Activated naive CD4-positive, alpha-beta T cell treated with anti-CD3 and anti-CD28 coated beads, Interleukin-2, amount 50 U/mL, for 72 hours (primary cell): ENCODE measurements at regions not wholly inside any gene's neighbourhood (a gene's known extent, or its start where the extent isn't known, plus 50 kb on each side); places are given as distances from the start of the nearest gene placed in this dataset.

Experiments
- ATAC-seq, 2 donors: fragments of 150-1000 bp; cut with Tn5 transposase; 2 replicates each; pipeline ENCODE4 v1.10.0; 2021; ENCODE audit warnings: mild to moderate bottlenecking in 2 of 2, moderate library complexity in 2 of 2
- DNase-seq, 2 donors: peaks; one replicate each; pipeline ENCODE4 v3.0.0; 2021 to 2022; ENCODE audit warnings: low spot score in 2 of 2
- H3K27ac Mint-ChIP-seq, 2 donors: one replicate each; pipeline ENCODE4 v1.8.0; 2022; ENCODE audit warnings: mild to moderate bottlenecking in 2 of 2, mixed read lengths in 2 of 2
- H3K36me3 Mint-ChIP-seq, 2 donors: one replicate each; pipeline ENCODE4 v1.8.0; 2022; ENCODE audit warnings: mixed read lengths in 2 of 2
- H3K9me3 Mint-ChIP-seq, 2 donors: one replicate each; pipeline ENCODE4 v1.8.0; 2022; ENCODE audit warnings: mixed read lengths in 2 of 2

- H3K27ac Mint-ChIP-seq = no peak overlapping the region
- no peak for DNase-seq
- no peak for ATAC-seq
Measured at GRCh38 chr7:132647311-132647710, 71.0 kb upstream of the PLXNA4 start.

DNA sequence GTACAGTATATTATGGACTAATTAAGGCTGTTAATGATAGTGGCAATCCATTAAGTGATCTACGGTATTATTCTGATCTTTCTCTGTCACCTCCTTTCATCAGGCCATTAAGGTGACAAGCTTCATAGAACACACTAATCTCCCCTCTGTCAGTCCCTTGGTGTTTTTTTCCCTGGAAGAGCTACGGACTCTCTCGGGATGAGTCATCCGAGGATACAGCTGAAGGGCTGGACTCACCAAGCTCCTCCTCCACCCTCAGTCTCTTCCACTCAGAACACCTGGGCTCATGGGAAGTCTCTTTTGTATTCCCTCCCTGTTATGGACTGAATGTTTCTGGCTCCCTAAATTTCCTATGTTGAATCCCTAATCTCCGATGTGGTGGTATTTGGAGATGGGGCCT lies 69.8 kb upstream of the PLXNA4 start:
- Mint-ChIP-seq H3K36me3 (no peaks in the 10 kb centered on the region), H3K27ac (no peak overlapping the region), H3K9me3 (no peaks in the 10 kb centered on the region)
- DNase-seq (no peak), ATAC-seq (no peak)

More at GRCh38 chr7:132647311-132647710, 71.0 kb upstream of the PLXNA4 start:
- no peaks in the 10 kb centered on the region for H3K36me3 Mint-ChIP-seq
- peaks cover 0 to 4% of the 10 kb centered on the region in 2 donors for H3K9me3 Mint-ChIP-seq

GRCh38 chr7:132643302-132643701 lies 67.0 kb upstream of the PLXNA4 start:
- DNase-seq (no peak), ATAC-seq (no peak)
- no peaks in the 10 kb centered on the region for H3K9me3 Mint-ChIP-seq
- H3K36me3 Mint-ChIP-seq = no peaks in the 10 kb centered on the region
- H3K27ac Mint-ChIP-seq = no peak overlapping the region

DNA sequence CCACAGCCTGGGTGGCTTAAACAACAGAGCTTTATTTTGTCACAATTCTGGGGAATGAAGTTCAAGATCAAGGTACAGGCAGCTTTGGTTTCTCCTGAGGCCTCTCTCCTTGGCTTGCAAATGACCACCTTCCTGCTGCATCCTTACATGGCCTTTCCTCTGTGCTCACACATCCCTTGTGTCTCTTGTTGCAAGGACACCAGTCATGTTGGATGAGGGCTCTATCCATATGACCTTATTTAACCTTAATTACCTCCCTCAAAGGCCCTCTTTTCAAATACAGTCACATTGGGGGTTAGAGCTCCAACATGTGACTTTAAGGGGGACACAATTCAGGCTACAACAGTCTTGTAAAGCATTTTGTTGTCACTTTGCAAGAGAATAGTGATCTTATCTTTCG lies 65.0 kb upstream of the PLXNA4 start:
- no peak for DNase-seq
- H3K9me3 Mint-ChIP-seq = no peaks in the 10 kb centered on the region
- H3K36me3 Mint-ChIP-seq = no peaks in the 10 kb centered on the region
- H3K27ac Mint-ChIP-seq = no peak overlapping the region
- no peak for ATAC-seq

DNA sequence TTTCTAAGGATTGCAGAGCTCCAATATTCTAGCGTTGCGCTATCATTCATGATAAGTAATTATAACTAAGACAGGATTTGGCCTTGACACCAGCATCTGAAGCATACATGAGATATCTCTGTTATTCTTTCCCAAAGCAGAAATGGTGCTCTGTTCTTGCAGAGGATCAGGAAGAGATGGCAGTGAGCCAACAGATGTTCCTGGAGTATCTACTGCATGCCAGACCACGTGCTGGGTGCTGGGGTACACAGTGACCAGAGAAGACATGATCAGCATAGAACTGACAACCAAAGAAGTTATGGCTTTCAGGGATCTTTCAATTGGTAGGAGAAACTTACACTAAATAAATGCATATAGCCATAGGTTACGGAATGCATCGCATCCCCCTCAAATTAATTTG lies 63.7 kb upstream of the PLXNA4 start:
- Mint-ChIP-seq H3K36me3 (no peaks in the 10 kb centered on the region), H3K27ac (no peak overlapping the region), H3K9me3 (no peaks in the 10 kb centered on the region)
- DNase-seq (no peak), ATAC-seq (no peak)

DNA sequence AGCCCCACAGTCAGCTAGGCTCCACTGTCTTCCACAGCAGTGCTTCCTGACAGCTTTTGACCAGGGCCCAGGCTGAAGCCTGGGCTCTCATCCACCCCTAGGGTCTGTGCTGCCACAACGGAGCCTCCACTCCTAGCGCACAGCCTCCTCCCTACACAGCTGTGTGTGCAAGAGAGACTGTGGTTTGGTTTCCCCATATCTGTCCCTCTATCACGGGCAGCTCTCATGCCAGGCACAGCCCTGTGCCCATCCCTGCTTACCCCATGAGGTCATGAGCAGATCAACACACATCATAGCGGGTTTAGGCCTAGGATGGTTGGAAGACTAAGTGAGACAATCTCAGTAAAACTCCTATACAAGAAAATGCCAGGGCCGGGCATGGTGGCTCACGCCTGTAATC lies 61.7 kb upstream of the PLXNA4 start:
- Mint-ChIP-seq H3K27ac (no peak overlapping the region), H3K36me3 (no peaks in the 10 kb centered on the region), H3K9me3 (no peaks in the 10 kb centered on the region)
- DNase-seq (no peak), ATAC-seq (no peak)

GRCh38 chr7:132636581-132636980 lies 60.3 kb upstream of the PLXNA4 start:
- Mint-ChIP-seq H3K36me3 (no peaks in the 10 kb centered on the region), H3K9me3 (no peaks in the 10 kb centered on the region), H3K27ac (no peak overlapping the region)
- ATAC-seq (no peak), DNase-seq (no peak)

DNA sequence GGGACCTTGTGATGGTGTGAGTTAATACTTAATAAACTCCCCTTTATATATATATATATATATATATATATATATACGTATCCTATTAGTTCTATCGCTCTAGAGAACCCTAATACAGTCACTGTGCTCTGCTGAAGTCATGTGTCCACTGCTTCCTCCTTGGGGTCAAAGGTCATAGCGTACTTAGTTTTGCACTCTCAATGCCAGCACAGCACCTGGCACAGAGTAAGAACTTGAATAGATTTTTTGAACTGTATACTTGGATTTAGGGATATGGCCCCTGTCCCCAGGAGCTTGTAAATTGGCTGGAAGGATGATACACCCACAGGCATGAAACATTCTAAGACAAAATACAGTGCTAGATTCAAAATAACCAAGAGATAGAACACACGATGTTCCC lies 58.9 kb upstream of the PLXNA4 start:
- no peak for ATAC-seq
- no peaks in the 10 kb centered on the region for H3K9me3 Mint-ChIP-seq
- H3K36me3 Mint-ChIP-seq = no peaks in the 10 kb centered on the region
- DNase-seq = no peak
- H3K27ac Mint-ChIP-seq = no peak overlapping the region

DNA sequence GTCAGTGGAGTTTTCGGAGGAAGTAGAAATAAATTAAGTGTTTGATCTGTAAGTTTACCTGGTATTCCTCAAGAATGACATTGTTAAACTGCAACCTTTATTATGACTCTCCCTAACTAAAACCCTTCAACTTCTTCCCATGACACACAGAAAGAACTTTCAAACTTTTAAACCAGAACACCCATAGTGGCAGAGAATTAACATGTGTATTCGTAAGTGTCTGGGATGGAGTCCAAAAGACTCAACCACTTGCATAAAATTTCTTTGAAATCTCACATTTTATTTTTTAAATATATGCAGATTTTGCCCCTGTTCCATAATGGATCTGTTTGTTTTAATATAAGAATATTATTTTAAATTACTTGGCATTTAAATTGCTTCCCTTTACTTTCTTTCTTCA lies 54.6 kb upstream of the PLXNA4 start:
- DNase-seq = no peak
- H3K27ac Mint-ChIP-seq = no peak overlapping the region

More for the DNA sequence above, 54.6 kb upstream of the PLXNA4 start:
- H3K9me3 Mint-ChIP-seq = peaks cover 4 to 5% of the 10 kb centered on the region in 2 donors
- no peak for ATAC-seq
- H3K36me3 Mint-ChIP-seq = no peaks in the 10 kb centered on the region
